Astrocyte of the cerebellum (primary cell): ENCODE measurements at regions not wholly inside any gene's neighbourhood (a gene's known extent, or its start where the extent isn't known, plus 50 kb on each side); places are given as distances from the start of the nearest gene placed in this dataset.

Source experiments
- DNase-seq: peaks from one replicate; pipeline ENCODE4 v3.0.0-alpha.2; 2011; ENCODE audit warnings: low read depth
- H3K4me3 ChIP-seq: 2 replicates; pipeline ENCODE4 v1.5.1; 2011; ENCODE audit warnings: mild to moderate bottlenecking, low read depth, low read length, moderate library complexity
- in situ Hi-C: cut with HindIII; loops from 2 replicates; pipeline ENCODE4 v1.10.0; 2017; ENCODE audit warnings: low sequenced_read_pairs
- TF ChIP-seq, protein P1 (sequence below): IDR thresholded peaks from 2 replicates; pipeline ENCODE4 v1.5.1; 2012; ENCODE audit warnings: low read length, low read depth, moderate library complexity, mild to moderate bottlenecking; ENCODE audit errors: missing control alignments

DNA sequence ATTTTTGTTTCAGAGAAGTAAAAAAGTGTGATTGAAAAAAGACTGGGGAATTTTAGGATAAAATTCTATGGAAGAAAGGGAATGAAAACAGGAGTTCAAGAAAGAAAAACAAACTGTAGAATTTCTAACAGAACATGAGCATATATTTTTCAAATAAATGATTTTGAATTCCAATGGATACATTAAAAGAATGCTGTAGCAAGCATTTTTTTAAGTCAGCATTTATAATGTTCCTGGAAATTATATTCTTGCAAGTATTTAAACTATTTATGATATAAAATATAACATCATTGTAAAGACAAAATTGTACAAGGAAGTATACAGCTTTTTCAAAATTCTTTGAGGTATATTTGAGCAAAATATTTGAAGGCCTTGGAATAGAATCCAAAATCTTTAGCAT lies 450.7 kb downstream of the AEBP2 start:
- TF ChIP-seq, protein P1, sequence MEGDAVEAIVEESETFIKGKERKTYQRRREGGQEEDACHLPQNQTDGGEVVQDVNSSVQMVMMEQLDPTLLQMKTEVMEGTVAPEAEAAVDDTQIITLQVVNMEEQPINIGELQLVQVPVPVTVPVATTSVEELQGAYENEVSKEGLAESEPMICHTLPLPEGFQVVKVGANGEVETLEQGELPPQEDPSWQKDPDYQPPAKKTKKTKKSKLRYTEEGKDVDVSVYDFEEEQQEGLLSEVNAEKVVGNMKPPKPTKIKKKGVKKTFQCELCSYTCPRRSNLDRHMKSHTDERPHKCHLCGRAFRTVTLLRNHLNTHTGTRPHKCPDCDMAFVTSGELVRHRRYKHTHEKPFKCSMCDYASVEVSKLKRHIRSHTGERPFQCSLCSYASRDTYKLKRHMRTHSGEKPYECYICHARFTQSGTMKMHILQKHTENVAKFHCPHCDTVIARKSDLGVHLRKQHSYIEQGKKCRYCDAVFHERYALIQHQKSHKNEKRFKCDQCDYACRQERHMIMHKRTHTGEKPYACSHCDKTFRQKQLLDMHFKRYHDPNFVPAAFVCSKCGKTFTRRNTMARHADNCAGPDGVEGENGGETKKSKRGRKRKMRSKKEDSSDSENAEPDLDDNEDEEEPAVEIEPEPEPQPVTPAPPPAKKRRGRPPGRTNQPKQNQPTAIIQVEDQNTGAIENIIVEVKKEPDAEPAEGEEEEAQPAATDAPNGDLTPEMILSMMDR: no peak
- no peak overlapping the region for H3K4me3 ChIP-seq
- in situ Hi-C loops: no loop called here
- no peak for DNase-seq

GRCh38 chr12:19891936-19892591 lies 452.8 kb downstream of the AEBP2 start:
- no peak overlapping the region for H3K4me3 ChIP-seq
- TF ChIP-seq, protein P1: no peak
- in situ Hi-C loops: no loop called here
- DNase-seq: no peak

DNA sequence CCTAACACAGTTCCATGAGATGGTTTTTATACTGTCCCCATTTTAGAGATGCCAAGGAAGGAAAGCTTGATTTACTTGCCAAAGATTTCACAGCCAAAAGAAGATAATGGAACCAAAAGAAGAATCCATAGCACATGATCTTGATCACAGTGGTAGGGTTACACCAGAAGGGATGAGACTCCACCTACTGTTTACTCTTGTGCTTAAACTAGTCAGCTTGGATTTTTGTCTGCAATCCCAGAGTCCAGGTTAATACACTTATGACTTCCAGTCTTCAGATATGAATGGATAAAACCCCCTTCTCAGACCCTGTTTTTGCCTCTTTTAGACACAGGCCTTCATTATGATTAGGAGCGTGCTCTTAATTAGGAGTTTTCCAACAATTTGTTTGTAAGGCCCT lies 454.2 kb downstream of the AEBP2 start:
- H3K4me3 ChIP-seq: no peak overlapping the region
- TF ChIP-seq, protein P1: no peak
- no peak for DNase-seq
- in situ Hi-C loops: no loop called here

- H3K4me3 ChIP-seq: no peak overlapping the region
- in situ Hi-C loops: no loop called here
- DNase-seq: no peak
- TF ChIP-seq, protein P1: no peak
These were observed 454.8 kb downstream of the AEBP2 start for GRCh38 chr12:19894050-19894449.

DNA sequence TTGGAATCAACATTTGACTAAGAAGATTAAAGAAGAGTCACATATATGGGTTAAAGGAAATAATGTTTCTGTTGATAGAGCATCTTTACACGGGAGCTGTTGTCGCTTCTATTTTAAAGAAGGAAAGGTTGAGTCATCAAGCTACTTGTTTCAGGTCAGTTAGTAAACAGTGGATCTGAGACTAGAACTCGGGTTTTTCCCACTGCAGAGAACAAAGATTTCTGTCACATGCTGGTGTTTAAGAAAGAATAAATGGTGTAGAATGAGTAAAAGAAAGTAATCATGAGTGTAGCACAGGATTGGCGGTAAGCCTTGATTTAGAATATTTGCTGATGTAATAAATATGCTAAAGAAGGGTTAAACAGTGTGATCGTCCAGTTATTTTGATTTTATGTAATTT lies 455.5 kb downstream of the AEBP2 start:
- H3K4me3 ChIP-seq: no peak overlapping the region
- TF ChIP-seq, protein P1: no peak
- in situ Hi-C loops: no loop called here
- DNase-seq: no peak

DNA sequence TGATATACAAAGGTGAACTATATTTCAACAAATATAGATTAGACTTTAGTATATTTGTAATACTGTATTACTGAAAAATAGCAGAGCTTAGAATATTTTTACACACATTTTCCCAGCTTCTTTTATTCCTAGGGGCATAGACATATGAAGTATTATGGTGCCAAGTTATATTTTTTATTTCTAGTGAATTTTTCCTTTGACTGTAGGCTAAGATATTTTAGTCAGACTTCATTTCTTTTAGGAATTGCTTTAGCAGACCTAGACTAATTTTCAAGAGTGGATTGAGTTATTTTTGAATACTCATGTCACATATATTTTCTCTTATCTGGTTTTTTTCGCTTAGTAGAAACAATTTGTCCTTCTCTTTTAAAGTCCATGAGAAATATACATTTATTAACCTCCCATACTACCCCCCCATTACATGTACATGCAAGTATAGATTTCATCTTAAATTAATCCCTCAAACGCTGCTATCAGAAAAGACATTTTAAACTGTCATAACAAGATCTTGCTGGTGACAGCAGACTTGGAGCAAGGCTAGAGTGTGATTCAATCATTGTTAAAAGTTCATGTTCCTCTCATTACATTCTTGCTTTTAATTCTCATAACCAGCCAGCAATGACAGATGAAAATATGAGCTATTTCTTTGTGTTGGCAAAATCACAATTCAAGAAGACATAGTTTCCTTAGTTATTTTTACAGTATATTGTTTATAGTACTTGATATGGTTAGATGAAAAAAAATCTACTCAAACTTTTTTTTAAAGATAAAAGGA lies 456.1 kb downstream of the AEBP2 start:
- TF ChIP-seq, protein P1: no peak
- in situ Hi-C loops: no loop called here
- H3K4me3 ChIP-seq: no peak overlapping the region
- no peak for DNase-seq
